Inflammatory macrophage (primary cell): ENCODE measurements at regions not wholly inside any gene's neighbourhood (a gene's known extent, or its start where the extent isn't known, plus 50 kb on each side); places are given as distances from the start of the nearest gene placed in this dataset.
"Not testable (repeated sequence)": the region's sequence is repeated elsewhere in the genome, so short reads cannot be mapped to it uniquely, and the experiment has no call there.

Experiments used
- DNase-seq, 2 donors: peaks; one replicate each; pipeline ENCODE4 v3.0.0-alpha.2; 2020 to 2022

- DNase-seq, result not testable (repeated sequence)
These were observed 59.2 kb downstream of the CXorf49B start for GRCh38 chrX:71822314-71822713.

GRCh38 chrX:71823391-71824057 is 60.4 kb downstream of the CXorf49B start:
- DNase-seq, result no peak

- no peak for DNase-seq
These were observed 64.9 kb downstream of the CXorf49B start for GRCh38 chrX:71828086-71828485.

- DNase-seq, result not testable (repeated sequence)
These were observed 72.6 kb upstream of the NHSL2 start for GRCh38 chrX:71838092-71838491.

- no peak for DNase-seq
These were observed 64.2 kb upstream of the NHSL2 start for GRCh38 chrX:71846429-71846828.

GRCh38 chrX:71852182-71852581 is 58.5 kb upstream of the NHSL2 start:
- no peak for DNase-seq

- peak; percentile 3 to 6 for DNase-seq
These were observed 51.0 kb upstream of the NHSL2 start for GRCh38 chrX:71859637-71860036.
